HG03354 (cell line): ENCODE measurements at regions not wholly inside any gene's neighbourhood (a gene's known extent, or its start where the extent isn't known, plus 50 kb on each side); places are given as distances from the start of the nearest gene placed in this dataset.

Source experiments
- ATAC-seq: cut with Tn5 transposase; IDR thresholded peaks from one replicate; pipeline ENCODE4 v1.9.1; 2021; ENCODE audit warnings: mild to moderate bottlenecking; ENCODE audit not compliant: unreplicated experiment, poor library complexity, severe bottlenecking

DNA sequence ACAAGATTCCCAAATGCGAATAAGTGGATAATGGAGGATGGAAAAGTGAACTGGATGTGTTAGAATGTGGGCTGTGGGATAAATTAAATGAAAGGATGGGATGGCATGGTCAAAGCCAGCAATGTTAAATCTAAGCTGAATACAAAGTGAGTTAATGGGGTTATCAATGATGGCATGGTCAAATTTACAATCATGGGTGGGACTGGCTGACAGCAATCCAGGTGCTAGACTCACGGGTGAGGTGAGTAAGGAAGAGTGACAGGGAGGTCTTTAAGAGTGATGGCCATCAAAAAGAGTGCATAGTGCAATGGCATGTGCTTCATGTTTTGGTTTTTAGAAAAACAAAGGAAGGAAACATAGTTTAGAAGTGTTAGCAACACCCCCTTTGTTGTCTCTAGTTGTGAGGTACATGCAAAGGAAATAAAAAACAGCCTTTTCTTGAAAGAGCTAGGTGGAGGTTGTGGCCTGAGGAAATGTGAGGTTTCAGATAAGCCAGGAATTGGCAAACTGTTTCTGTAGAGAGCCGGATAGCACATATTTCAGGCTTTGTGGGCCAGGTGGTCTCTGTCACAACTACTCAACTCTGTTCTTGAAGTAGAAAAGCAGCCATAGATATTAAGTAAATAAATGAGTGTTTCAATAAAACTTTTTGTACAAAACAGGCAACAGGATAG, 328.7 kb downstream of the RPL10L start:
- ATAC-seq, result no peak

DNA sequence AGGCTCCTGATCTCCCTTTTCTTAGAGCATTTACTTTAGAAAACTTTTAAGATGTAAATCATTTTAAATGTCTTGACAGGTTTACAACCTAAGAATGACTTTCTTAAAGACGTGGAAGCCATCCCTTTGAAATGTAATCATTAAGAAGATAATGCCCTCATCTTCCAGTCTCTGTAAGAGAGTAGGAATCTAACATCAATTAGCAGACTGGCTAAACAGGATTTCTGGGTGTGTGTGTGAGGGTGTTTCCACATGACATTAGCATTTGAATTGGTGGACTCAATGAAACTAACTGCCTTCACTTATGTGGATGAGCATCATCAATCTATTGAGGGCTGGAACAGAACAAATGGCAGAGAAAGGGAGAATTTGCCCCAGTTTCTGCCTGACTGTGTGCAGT, 329.5 kb downstream of the RPL10L start:
- ATAC-seq, result no peak

- ATAC-seq, result no peak
These were observed 345.3 kb downstream of the RPL10L start for GRCh38 chr14:46306267-46306666.

GRCh38 chr14:46300765-46301164, 350.8 kb downstream of the RPL10L start:
- ATAC-seq, result no peak

DNA sequence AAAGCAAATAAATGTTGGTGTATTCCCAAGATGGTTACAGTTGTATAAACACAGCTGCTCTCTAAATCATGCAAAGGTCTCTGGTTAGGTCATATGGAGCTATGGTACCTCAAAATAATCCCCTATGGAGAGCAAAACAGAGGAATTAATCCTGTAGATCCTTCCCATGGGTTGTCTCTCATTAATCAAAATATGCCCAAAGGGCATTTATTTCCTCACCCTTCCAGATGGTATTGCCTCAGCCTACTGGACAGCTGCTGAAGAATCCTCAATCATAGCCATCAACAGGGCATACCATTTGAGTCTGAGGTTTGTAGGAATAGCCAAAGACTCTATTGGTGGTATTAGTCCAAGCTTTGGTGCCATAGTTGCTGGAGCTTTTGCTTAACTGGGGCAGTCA, 360.9 kb downstream of the RPL10L start:
- no peak for ATAC-seq

GRCh38 chr14:46279776-46280175, 371.8 kb downstream of the RPL10L start:
- no peak for ATAC-seq

DNA sequence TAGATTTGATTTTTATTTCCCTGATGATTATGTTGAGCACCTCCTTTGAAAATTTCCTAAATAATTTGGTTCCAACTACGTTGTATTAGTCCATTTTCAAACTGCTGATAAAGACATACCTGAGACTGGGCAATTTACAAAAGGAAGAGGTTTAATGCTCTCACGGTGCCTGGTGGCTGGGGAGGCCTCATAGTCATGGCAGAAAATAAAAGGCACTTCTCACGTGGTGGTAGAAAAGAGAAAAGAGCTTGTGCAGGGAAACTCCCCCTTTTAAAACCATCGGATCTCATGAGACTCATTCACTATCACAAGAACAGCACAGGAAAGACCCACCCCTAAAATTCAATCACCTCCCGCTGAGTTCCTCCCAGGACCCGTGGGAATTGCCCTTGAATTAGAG, 372.3 kb downstream of the RPL10L start:
- ATAC-seq, result no peak

DNA sequence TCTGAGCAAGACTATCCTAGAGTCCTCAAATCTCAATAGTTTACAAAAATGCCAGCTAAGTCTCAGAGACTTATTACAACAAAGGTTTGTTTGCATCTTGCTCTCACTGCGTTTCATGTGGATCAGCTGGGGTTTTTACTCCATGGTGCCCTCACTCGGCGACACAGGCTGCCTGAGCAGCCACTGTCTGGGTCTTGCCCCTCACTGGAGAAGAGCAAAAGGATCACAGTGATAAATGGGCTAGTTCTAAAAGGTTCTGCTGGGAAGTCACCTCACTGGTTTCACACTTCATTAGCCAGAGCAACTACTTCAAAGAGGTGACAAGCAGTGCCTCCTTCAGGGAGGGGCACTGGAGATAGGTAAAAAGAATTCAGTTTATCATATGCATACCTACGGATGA, 392.0 kb downstream of the RPL10L start:
- ATAC-seq, result no peak

DNA sequence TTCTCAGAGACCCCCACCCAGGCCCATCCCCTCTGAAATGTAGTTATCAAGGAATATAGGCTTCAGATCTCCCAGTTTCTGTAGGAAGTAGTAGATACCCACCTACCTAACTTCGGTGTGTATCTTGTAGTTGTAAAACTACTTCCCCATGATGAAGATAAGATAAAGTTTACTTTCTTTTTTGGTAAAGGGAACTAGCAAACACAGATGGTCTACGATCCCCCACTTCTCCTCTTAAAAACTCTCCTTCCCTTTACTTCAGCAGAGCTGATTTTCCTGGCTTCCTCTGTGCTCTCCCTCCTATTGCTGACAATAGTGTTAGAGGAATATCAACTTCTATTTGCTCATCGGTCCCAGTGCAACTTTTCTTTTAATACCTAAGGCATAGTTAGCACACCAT, 395.2 kb downstream of the RPL10L start:
- no peak for ATAC-seq

- no peak for ATAC-seq
These were observed 401.4 kb downstream of the RPL10L start for GRCh38 chr14:46250113-46250703.

- no peak for ATAC-seq
These were observed 403.5 kb downstream of the RPL10L start for GRCh38 chr14:46248001-46248630.

GRCh38 chr14:46245276-46245675, 406.3 kb downstream of the RPL10L start:
- no peak for ATAC-seq

GRCh38 chr14:46233786-46234185, 417.8 kb downstream of the RPL10L start:
- no peak for ATAC-seq

DNA sequence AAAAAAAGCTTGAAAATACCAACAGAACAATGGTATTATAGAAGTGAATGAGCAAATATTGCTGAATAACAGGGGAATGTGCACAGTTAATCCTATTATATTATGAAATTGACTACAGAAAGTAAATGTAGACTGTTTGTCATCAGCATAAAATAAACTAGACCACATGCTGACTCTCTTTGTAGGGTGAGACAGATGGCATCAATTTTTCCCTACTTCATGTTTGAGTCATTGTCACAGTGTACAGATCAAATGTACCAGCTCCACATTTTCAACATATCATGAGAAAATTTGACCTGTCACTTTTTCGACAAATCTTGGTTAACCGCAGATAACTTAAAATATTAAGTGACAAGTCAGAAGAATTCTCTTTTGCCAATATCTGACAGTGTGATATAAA, 421.0 kb downstream of the RPL10L start:
- no peak for ATAC-seq

DNA sequence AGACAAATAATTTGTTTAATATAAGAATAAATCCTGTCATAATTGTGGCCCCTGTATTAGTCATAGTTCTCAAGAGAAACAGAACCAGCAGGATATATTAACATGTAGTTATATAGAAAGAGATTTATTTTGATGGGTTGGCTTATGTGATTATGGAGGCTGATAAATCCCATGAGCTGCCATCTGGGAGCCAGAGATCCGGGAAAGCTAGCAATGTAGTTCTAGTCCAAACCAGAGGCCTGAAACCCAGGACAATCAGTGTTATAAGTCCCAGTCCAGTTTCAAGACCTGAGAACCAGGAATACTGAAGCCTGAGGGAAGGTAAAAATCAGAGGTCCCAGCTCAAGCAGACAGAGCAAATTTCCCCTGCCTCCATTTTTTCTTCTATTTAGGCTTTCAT, 435.8 kb downstream of the RPL10L start:
- no peak for ATAC-seq

DNA sequence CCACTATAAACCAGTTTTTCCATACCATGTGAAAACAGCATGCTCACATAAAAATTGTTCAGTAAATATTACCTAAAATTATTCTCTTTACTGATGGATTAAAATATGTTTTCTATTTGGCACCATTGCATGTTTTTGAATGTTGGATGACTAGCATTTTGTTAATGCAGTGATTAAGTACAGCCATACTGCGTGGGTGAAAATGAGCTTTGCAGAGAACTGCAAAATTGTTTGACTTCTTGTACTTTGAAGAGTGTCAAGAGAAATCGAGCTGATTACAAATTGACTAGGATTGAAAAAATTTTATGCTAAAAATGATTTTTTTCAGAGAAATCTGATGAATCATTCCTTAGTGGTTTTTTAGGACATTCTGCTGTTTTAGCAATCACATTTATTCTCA, 452.9 kb downstream of the RPL10L start:
- ATAC-seq, result no peak

DNA sequence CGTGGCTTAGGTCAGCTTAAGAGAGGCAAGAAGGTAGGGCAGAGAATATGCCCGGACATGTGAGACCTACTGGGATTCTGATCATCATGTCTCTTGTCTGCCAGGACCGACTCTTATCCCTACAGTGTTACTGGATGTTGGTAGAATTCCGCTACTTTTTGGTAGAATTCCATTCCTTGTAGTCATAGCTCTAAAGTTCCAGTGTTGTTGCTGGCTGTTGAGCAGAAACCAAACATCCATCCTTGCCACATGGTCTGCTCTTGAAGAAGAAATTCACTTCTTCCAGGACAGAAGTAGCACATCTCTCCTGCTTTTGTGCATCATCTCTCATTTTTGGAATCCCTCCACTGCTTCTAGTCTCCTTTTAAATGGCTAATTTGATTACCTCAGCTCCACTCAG, 453.7 kb downstream of the RPL10L start:
- no peak for ATAC-seq
